Ovary (tissue), 3 donors: ENCODE measurements at regions not wholly inside any gene's neighbourhood (a gene's known extent, or its start where the extent isn't known, plus 50 kb on each side); places are given as distances from the start of the nearest gene placed in this dataset.

ENCODE experiments used
- EP300 ChIP-seq: sonication (generic); formaldehyde crosslinking; IDR thresholded peaks from one replicate; pipeline ENCODE4 v1.6.1; 2017; ENCODE audit warnings: antibody characterized with exemption
- POLR2A ChIP-seq: fragments of 450-650 bp; IDR thresholded peaks from one replicate; pipeline ENCODE4 v1.6.1; 2017; ENCODE audit warnings: antibody characterized with exemption, mild to moderate bottlenecking, moderate library complexity
- TF ChIP-seq, protein P1 (sequence below), 3 donors: fragments of 450-650 bp in 2 of 3; fragments of 200-600 bp in 1 of 3; IDR thresholded peaks; one replicate each; pipeline versions ENCODE4 v1.5.1 to v1.8.0; 2016 to 2022; ENCODE audit warnings: antibody characterized with exemption in 3 of 3, mild to moderate bottlenecking in 1 of 3
- donor health status: DM: no; HTN: no; CAD: no.

DNA sequence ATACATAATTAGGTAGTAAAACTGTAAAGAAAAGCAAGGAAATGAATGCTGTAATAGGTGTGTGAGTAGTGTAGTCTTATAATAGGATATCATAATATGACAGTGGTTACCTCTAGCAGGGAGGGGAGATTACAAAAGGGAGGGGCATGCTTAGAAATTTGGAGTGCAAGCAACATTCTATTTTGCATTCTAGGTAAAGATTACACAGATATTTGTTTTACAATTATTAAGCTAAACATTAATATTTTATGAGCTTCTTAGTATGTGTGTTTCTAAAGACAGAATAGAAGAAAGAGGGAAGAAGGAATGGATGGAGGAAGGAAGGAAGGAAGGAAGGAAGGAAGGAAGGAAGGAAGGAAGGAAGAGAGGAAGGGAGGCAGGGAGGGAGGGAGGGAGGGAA lies 177.9 kb downstream of the PAX3 start:
- TF ChIP-seq, protein P1, sequence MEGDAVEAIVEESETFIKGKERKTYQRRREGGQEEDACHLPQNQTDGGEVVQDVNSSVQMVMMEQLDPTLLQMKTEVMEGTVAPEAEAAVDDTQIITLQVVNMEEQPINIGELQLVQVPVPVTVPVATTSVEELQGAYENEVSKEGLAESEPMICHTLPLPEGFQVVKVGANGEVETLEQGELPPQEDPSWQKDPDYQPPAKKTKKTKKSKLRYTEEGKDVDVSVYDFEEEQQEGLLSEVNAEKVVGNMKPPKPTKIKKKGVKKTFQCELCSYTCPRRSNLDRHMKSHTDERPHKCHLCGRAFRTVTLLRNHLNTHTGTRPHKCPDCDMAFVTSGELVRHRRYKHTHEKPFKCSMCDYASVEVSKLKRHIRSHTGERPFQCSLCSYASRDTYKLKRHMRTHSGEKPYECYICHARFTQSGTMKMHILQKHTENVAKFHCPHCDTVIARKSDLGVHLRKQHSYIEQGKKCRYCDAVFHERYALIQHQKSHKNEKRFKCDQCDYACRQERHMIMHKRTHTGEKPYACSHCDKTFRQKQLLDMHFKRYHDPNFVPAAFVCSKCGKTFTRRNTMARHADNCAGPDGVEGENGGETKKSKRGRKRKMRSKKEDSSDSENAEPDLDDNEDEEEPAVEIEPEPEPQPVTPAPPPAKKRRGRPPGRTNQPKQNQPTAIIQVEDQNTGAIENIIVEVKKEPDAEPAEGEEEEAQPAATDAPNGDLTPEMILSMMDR (IDR thresholded peaks at IDR 0.05), result no peak
- TF ChIP-seq POLR2A, result no peak
- no peak for TF ChIP-seq EP300
